AG09319 (cell line): ENCODE measurements at regions not wholly inside any gene's neighbourhood (a gene's known extent, or its start where the extent isn't known, plus 50 kb on each side); places are given as distances from the start of the nearest gene placed in this dataset.

Experiments used
- DNase-seq: peaks from one replicate; pipeline ENCODE4 v3.0.0-alpha.2; 2010; ENCODE audit warnings: low read depth; ENCODE audit errors: extremely low read depth
- CTCF ChIP-seq: IDR thresholded peaks from 2 replicates; pipeline ENCODE4 v1.5.1; 2011; ENCODE audit warnings: low read depth, mild to moderate bottlenecking, inconsistent platforms, low read length, moderate library complexity

- DNase-seq = no peak
- TF ChIP-seq CTCF = no peak
These were observed 371.3 kb upstream of the CLEC14A start for GRCh38 chr14:38627163-38627562.

GRCh38 chr14:38623661-38624060 lies 367.8 kb upstream of the CLEC14A start:
- DNase-seq = no peak
- no peak for TF ChIP-seq CTCF

GRCh38 chr14:38618514-38618913 lies 362.6 kb upstream of the CLEC14A start:
- TF ChIP-seq CTCF = no peak
- DNase-seq = no peak

- no peak for DNase-seq
- TF ChIP-seq CTCF = no peak
These were observed 361.1 kb upstream of the CLEC14A start for GRCh38 chr14:38616959-38617358.

- no peak for TF ChIP-seq CTCF
- no peak for DNase-seq
These were observed 356.0 kb upstream of the CLEC14A start for GRCh38 chr14:38611928-38612327.

GRCh38 chr14:38608244-38608643 lies 352.4 kb upstream of the CLEC14A start:
- DNase-seq = no peak
- no peak for TF ChIP-seq CTCF

- DNase-seq = no peak
- no peak for TF ChIP-seq CTCF
These were observed 349.6 kb upstream of the CLEC14A start for GRCh38 chr14:38605193-38606114.
